Central memory CD8-positive, alpha-beta T cell (primary cell): ENCODE measurements at regions not wholly inside any gene's neighbourhood (a gene's known extent, or its start where the extent isn't known, plus 50 kb on each side); places are given as distances from the start of the nearest gene placed in this dataset.
"Not testable (repeated sequence)": the region's sequence is repeated elsewhere in the genome, so short reads cannot be mapped to it uniquely, and the experiment has no call there.

ENCODE experiments used
- ATAC-seq: fragments of 150-1000 bp; cut with Tn5 transposase; replicated peaks from 2 replicates; pipeline ENCODE4 v1.10.0; 2022; ENCODE audit warnings: mild to moderate bottlenecking, moderate FRiP score, moderate number of reproducible peaks; ENCODE audit not compliant: poor library complexity, severe bottlenecking; ENCODE audit errors: extremely low read depth
- DNase-seq, 2 donors: peaks; one replicate each; pipeline ENCODE4 v3.0.0; 2021; ENCODE audit warnings: low spot score in 2 of 2
- H3K27ac Mint-ChIP-seq: one replicate; pipeline ENCODE4 v1.8.0; 2022; ENCODE audit warnings: low read depth, mild to moderate bottlenecking, moderate library complexity, mixed read lengths
- H3K27me3 Mint-ChIP-seq: one replicate; pipeline ENCODE4 v1.8.0; 2022; ENCODE audit warnings: mixed read lengths
- H3K36me3 Mint-ChIP-seq: one replicate; pipeline ENCODE4 v1.8.0; 2022; ENCODE audit warnings: mild to moderate bottlenecking, moderate library complexity, mixed read lengths; ENCODE audit not compliant: insufficient read depth
- H3K4me1 Mint-ChIP-seq: one replicate; pipeline ENCODE4 v1.8.0; 2022; ENCODE audit warnings: mixed read lengths
- H3K4me3 Mint-ChIP-seq: one replicate; pipeline ENCODE4 v1.8.0; 2022; ENCODE audit warnings: mild to moderate bottlenecking, moderate library complexity, mixed read lengths
- H3K9me3 Mint-ChIP-seq: one replicate; pipeline ENCODE4 v1.8.0; 2022; ENCODE audit warnings: mixed read lengths

- ATAC-seq (no peak), DNase-seq (no peak)
- H3K4me3 Mint-ChIP-seq: no peak overlapping the region
- no peaks in the 10 kb centered on the region for H3K4me1 Mint-ChIP-seq
- H3K9me3 Mint-ChIP-seq: no peaks in the 10 kb centered on the region
- no peaks in the 10 kb centered on the region for H3K36me3 Mint-ChIP-seq
- no peak overlapping the region for H3K27ac Mint-ChIP-seq
- peaks cover 10% of the 10 kb centered on the region for H3K27me3 Mint-ChIP-seq
These were observed 479.8 kb downstream of the DIRAS2 start for GRCh38 chr9:90162819-90163218.

GRCh38 chr9:90165281-90165680 is 477.3 kb downstream of the DIRAS2 start:
- no peak for DNase-seq
- Mint-ChIP-seq H3K4me3 (no peak overlapping the region), H3K27me3 (peaks cover 17% of the 10 kb centered on the region), H3K9me3 (no peaks in the 10 kb centered on the region), H3K4me1 (no peaks in the 10 kb centered on the region), H3K36me3 (no peaks in the 10 kb centered on the region), H3K27ac (no peak overlapping the region)
- no peak for ATAC-seq

GRCh38 chr9:90166374-90166773 is 476.2 kb downstream of the DIRAS2 start:
- ATAC-seq: not testable (repeated sequence)

GRCh38 chr9:90167914-90168313 is 474.7 kb downstream of the DIRAS2 start:
- no peaks in the 10 kb centered on the region for H3K36me3 Mint-ChIP-seq

More at GRCh38 chr9:90166374-90166773, 476.2 kb downstream of the DIRAS2 start:
- H3K4me3 Mint-ChIP-seq, H3K4me1 Mint-ChIP-seq, H3K36me3 Mint-ChIP-seq, H3K27ac Mint-ChIP-seq, DNase-seq, H3K9me3 Mint-ChIP-seq: not testable (repeated sequence)
- peaks cover 28% of the 10 kb centered on the region for H3K27me3 Mint-ChIP-seq

GRCh38 chr9:90169490-90169889 is 473.1 kb downstream of the DIRAS2 start:
- H3K36me3 Mint-ChIP-seq: no peaks in the 10 kb centered on the region
- no peak overlapping the region for H3K27ac Mint-ChIP-seq
- no peak overlapping the region for H3K4me3 Mint-ChIP-seq
- ATAC-seq: no peak
- H3K9me3 Mint-ChIP-seq: peaks cover 9% of the 10 kb centered on the region
- DNase-seq: no peak
- H3K27me3 Mint-ChIP-seq: peaks cover 36% of the 10 kb centered on the region
- no peaks in the 10 kb centered on the region for H3K4me1 Mint-ChIP-seq

More at GRCh38 chr9:90167914-90168313, 474.7 kb downstream of the DIRAS2 start:
- peaks cover 36% of the 10 kb centered on the region for H3K27me3 Mint-ChIP-seq
- DNase-seq (no peak), ATAC-seq (no peak)
- H3K4me1 Mint-ChIP-seq: no peaks in the 10 kb centered on the region
- H3K4me3 Mint-ChIP-seq: no peak overlapping the region
- no peak overlapping the region for H3K27ac Mint-ChIP-seq
- H3K9me3 Mint-ChIP-seq: peaks cover 9% of the 10 kb centered on the region

GRCh38 chr9:90173935-90174334 is 468.7 kb downstream of the DIRAS2 start:
- H3K27me3 Mint-ChIP-seq: peaks cover 32% of the 10 kb centered on the region
- H3K4me1 Mint-ChIP-seq, H3K27ac Mint-ChIP-seq, H3K36me3 Mint-ChIP-seq, DNase-seq, H3K4me3 Mint-ChIP-seq, ATAC-seq, H3K9me3 Mint-ChIP-seq: not testable (repeated sequence)

- H3K27ac Mint-ChIP-seq, H3K4me3 Mint-ChIP-seq, H3K36me3 Mint-ChIP-seq, ATAC-seq, H3K4me1 Mint-ChIP-seq, H3K9me3 Mint-ChIP-seq, DNase-seq: not testable (repeated sequence)
- peaks cover 29% of the 10 kb centered on the region for H3K27me3 Mint-ChIP-seq
These were observed 468.3 kb downstream of the DIRAS2 start for GRCh38 chr9:90174346-90174745.

- Mint-ChIP-seq H3K27ac (no peak overlapping the region), H3K27me3 (peaks cover 26% of the 10 kb centered on the region), H3K36me3 (no peaks in the 10 kb centered on the region), H3K4me3 (no peak overlapping the region), H3K9me3 (peaks cover 9% of the 10 kb centered on the region), H3K4me1 (no peaks in the 10 kb centered on the region)
- ATAC-seq: no peak
- DNase-seq: no peak
These were observed 467.4 kb downstream of the DIRAS2 start for GRCh38 chr9:90175257-90175656.

- peaks cover 20% of the 10 kb centered on the region for H3K27me3 Mint-ChIP-seq
- H3K9me3 Mint-ChIP-seq: peaks cover 7% of the 10 kb centered on the region
- no peak overlapping the region for H3K27ac Mint-ChIP-seq
- ATAC-seq: no peak
- no peak overlapping the region for H3K4me3 Mint-ChIP-seq
- no peak for DNase-seq
- no peaks in the 10 kb centered on the region for H3K4me1 Mint-ChIP-seq
- no peaks in the 10 kb centered on the region for H3K36me3 Mint-ChIP-seq
These were observed 466.8 kb downstream of the DIRAS2 start for GRCh38 chr9:90175865-90176264.

GRCh38 chr9:90176901-90177300 is 465.7 kb downstream of the DIRAS2 start:
- Mint-ChIP-seq H3K27ac (no peak overlapping the region), H3K27me3 (peaks cover 10% of the 10 kb centered on the region), H3K9me3 (no peaks in the 10 kb centered on the region), H3K36me3 (no peaks in the 10 kb centered on the region), H3K4me3 (no peak overlapping the region), H3K4me1 (no peaks in the 10 kb centered on the region)
- no peak for ATAC-seq
- no peak for DNase-seq

- H3K4me1 Mint-ChIP-seq: no peaks in the 10 kb centered on the region
- ATAC-seq (no peak), DNase-seq (no peak)
- peaks cover 3% of the 10 kb centered on the region for H3K27me3 Mint-ChIP-seq
- H3K4me3 Mint-ChIP-seq: no peak overlapping the region
- H3K9me3 Mint-ChIP-seq: no peaks in the 10 kb centered on the region
- H3K27ac Mint-ChIP-seq: no peak overlapping the region
- no peaks in the 10 kb centered on the region for H3K36me3 Mint-ChIP-seq
These were observed 462.2 kb downstream of the DIRAS2 start for GRCh38 chr9:90180381-90180780.

- Mint-ChIP-seq H3K9me3 (no peaks in the 10 kb centered on the region), H3K36me3 (no peaks in the 10 kb centered on the region), H3K27ac (no peak overlapping the region), H3K27me3 (peaks cover 51% of the 10 kb centered on the region), H3K4me1 (no peaks in the 10 kb centered on the region), H3K4me3 (no peak overlapping the region)
- DNase-seq: no peak
- no peak for ATAC-seq
These were observed 454.0 kb downstream of the DIRAS2 start for GRCh38 chr9:90188656-90189055.

GRCh38 chr9:90189306-90189705 is 453.3 kb downstream of the DIRAS2 start:
- Mint-ChIP-seq H3K4me1 (no peaks in the 10 kb centered on the region), H3K36me3 (no peaks in the 10 kb centered on the region), H3K27ac (no peak overlapping the region), H3K27me3 (peaks cover 54% of the 10 kb centered on the region), H3K4me3 (no peak overlapping the region), H3K9me3 (no peaks in the 10 kb centered on the region)
- no peak for DNase-seq
- no peak for ATAC-seq

- not testable (repeated sequence) for H3K4me1 Mint-ChIP-seq, H3K36me3 Mint-ChIP-seq, DNase-seq, ATAC-seq, H3K27ac Mint-ChIP-seq, H3K4me3 Mint-ChIP-seq, H3K9me3 Mint-ChIP-seq
- peaks cover 50% of the 10 kb centered on the region for H3K27me3 Mint-ChIP-seq
These were observed 450.2 kb downstream of the DIRAS2 start for GRCh38 chr9:90192465-90192864.
